ENCODE measurements at regions not wholly inside any gene's neighbourhood (a gene's known extent, or its start where the extent isn't known, plus 50 kb on each side); places are given as distances from the start of the nearest gene placed in this dataset.

- TF ChIP-seq CTCF (IDR thresholded peaks at IDR 0.05) = no peak
- TF ChIP-seq POLR2A (IDR thresholded peaks at IDR 0.05) = no peak
- no peak for TF ChIP-seq POLR2AphosphoS5 (IDR thresholded peaks at IDR 0.05)
- no peak for TF ChIP-seq EP300 (IDR thresholded peaks at IDR 0.05)
Measured at GRCh38 chr11:71095294-71095850, 157.0 kb downstream of the SHANK2 start.
